Upper lobe of left lung (tissue), 6 donors: ENCODE measurements at regions not wholly inside any gene's neighbourhood (a gene's known extent, or its start where the extent isn't known, plus 50 kb on each side); places are given as distances from the start of the nearest gene placed in this dataset.

Experiments used
- ATAC-seq, 2 donors: fragments of 200-7000 bp; cut with Tn5 transposase; one replicate each; pipeline ENCODE4 v1.9.1; 2022; ENCODE audit warnings: mild to moderate bottlenecking in 2 of 2, moderate library complexity in 2 of 2; ENCODE audit not compliant: low FRiP score in 2 of 2
- DNase-seq, 2 donors: peaks; one replicate each; pipeline ENCODE4 v3.0.0-alpha.2; 2019 to 2020
- H3K27ac ChIP-seq, 4 donors: fragments of 200-600 bp; sonication (generic); one replicate each; pipeline ENCODE4 v1.5.1; 2016 to 2019
- H3K27me3 ChIP-seq, 4 donors: fragments of 200-600 bp; sonication (generic); one replicate each; pipeline ENCODE4 v1.5.1; 2017 to 2019
- H3K36me3 ChIP-seq, 4 donors: fragments of 200-600 bp; sonication (generic); one replicate each; pipeline ENCODE4 v1.5.1; 2016 to 2019
- H3K4me1 ChIP-seq, 4 donors: fragments of 200-600 bp; sonication (generic); one replicate each; pipeline ENCODE4 v1.5.1; 2018 to 2019
- H3K4me3 ChIP-seq, 4 donors: fragments of 200-600 bp; sonication (generic); one replicate each; pipeline ENCODE4 v1.5.1; 2017 to 2019; ENCODE audit warnings: mild to moderate bottlenecking in 2 of 4, moderate library complexity in 1 of 4
- H3K9me3 ChIP-seq, 4 donors: fragments of 200-600 bp; sonication (generic); one replicate each; pipeline ENCODE4 v1.5.1; 2018 to 2019
- EP300 ChIP-seq, 4 donors: sonication (generic); formaldehyde crosslinking; IDR thresholded peaks; one replicate each; pipeline ENCODE4 v1.5.1; 2017; ENCODE audit warnings: antibody characterized with exemption in 4 of 4, control low read depth in 2 of 4
- POLR2A ChIP-seq, 4 donors: fragments of 450-650 bp; IDR thresholded peaks; one replicate each; pipeline ENCODE4 v1.5.1; 2016 to 2017; ENCODE audit warnings: antibody characterized with exemption in 4 of 4, mild to moderate bottlenecking in 2 of 4
- POLR2AphosphoS5 ChIP-seq, 2 donors: sonication (generic); formaldehyde crosslinking; IDR thresholded peaks; one replicate each; pipeline ENCODE4 v1.5.1; 2017; ENCODE audit warnings: antibody characterized with exemption in 2 of 2
- WGBS, 2 donors: methylation state at CpG; one replicate each; pipeline ENCODE4 v1.1.5; 2017 to 2018; 5-methylcytosine and 5-hydroxymethylcytosine counted together
- TF ChIP-seq, protein P1 (sequence below), 6 experiments: fragments of 450-650 bp in 4 of 6; fragments of 200-600 bp in 2 of 6; sonication (generic) in 2 of 6; IDR thresholded peaks; one replicate each; pipeline ENCODE4 v1.5.1; 2016 to 2019; ENCODE audit warnings: antibody characterized with exemption in 6 of 6
- donor health status: DM: no; HTN: no; CAD: no; lungs with moderate emphysema.
- donor health status: DM: no; HTN: yes; CAD: no; lungs with severe emphysema.

DNA sequence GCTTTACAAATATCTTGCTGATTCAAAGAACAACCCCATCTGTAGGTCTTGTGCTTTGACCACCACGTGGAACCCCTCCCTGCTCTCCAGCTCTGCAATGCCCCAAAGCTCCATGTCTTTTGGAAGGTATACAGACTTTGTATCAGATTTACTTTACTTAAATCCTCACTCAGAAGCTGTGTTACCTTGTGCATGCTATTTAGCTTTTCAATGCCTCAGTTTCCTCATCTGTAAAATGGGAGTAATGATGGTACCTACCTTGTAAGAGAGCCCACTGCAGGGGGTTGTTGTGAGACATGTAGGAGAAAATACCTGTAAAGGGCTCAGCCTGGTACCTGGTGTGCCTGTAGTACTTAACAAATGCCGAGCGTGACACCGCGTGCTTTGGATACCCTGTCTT is 200.2 kb upstream of the CHD6 start:
- no peak for ATAC-seq
- no peaks in the 10 kb centered on the region for H3K36me3 ChIP-seq
- no peak for DNase-seq
- WGBS, 2 donors: 89 to 93% methylated on average over 5 of the region's 5 CpGs
- H3K27ac ChIP-seq: no peak overlapping the region
- no peaks in the 10 kb centered on the region for H3K4me1 ChIP-seq
- no peaks in the 10 kb centered on the region for H3K9me3 ChIP-seq
- no peaks in the 10 kb centered on the region for H3K27me3 ChIP-seq
- TF ChIP-seq, protein P1, sequence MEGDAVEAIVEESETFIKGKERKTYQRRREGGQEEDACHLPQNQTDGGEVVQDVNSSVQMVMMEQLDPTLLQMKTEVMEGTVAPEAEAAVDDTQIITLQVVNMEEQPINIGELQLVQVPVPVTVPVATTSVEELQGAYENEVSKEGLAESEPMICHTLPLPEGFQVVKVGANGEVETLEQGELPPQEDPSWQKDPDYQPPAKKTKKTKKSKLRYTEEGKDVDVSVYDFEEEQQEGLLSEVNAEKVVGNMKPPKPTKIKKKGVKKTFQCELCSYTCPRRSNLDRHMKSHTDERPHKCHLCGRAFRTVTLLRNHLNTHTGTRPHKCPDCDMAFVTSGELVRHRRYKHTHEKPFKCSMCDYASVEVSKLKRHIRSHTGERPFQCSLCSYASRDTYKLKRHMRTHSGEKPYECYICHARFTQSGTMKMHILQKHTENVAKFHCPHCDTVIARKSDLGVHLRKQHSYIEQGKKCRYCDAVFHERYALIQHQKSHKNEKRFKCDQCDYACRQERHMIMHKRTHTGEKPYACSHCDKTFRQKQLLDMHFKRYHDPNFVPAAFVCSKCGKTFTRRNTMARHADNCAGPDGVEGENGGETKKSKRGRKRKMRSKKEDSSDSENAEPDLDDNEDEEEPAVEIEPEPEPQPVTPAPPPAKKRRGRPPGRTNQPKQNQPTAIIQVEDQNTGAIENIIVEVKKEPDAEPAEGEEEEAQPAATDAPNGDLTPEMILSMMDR (IDR thresholded peaks at IDR 0.05): no peak
- TF ChIP-seq EP300 (IDR thresholded peaks at IDR 0.05) (no peak), POLR2AphosphoS5 (IDR thresholded peaks at IDR 0.05) (no peak)
- H3K4me3 ChIP-seq: no peak overlapping the region

DNA sequence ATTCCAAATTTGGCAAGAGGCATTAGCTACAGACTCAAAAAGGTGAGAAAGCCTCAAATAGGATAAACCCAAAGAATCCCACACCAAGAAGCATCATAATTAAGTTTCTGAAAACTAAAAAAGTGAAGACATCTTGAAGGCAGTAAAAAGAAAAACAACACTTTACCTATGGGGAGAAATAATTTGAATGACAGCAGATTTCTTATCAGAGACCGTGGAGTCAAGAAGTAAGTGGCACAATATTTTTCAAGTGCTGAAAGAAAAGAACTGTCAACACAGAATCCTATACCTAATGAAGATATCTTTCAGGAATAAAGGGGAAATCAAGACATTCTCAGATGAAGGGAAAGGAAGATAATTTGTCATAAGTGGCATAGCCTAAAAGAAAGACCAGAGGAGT is 193.3 kb upstream of the CHD6 start:
- ATAC-seq (no peak), DNase-seq (no peak)
- no peaks in the 10 kb centered on the region for H3K36me3 ChIP-seq
- H3K4me1 ChIP-seq: no peaks in the 10 kb centered on the region
- no peaks in the 10 kb centered on the region for H3K27me3 ChIP-seq
- H3K4me3 ChIP-seq: no peak overlapping the region
- H3K27ac ChIP-seq: no peak overlapping the region
- WGBS, 2 donors: 61 to 68% methylated on average over 1 of the region's 1 CpG
- H3K9me3 ChIP-seq: no peaks in the 10 kb centered on the region
- no peak for TF ChIP-seq EP300 (IDR thresholded peaks at IDR 0.05)

DNA sequence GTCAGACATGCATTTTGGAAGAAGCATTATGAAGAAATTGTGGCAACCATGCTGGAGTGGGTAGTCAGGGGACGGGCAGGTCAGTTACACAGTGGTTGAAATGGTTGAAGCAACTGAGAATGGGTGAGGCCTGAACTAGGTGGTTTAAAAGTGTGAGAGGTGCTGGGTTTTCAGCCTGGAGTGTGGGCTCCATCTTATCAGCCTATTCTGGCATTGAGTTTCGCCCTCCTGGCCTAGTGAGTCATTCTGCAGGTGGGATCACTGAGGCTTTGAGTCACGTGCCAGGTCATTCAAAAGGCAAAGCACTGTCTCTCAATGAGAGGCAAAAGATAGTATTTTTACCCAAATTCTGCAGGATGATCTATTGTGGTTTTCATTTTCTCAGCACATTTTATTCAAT is 181.9 kb upstream of the CHD6 start:
- TF ChIP-seq POLR2A (IDR thresholded peaks at IDR 0.05) (no peak), EP300 (IDR thresholded peaks at IDR 0.05) (no peak), POLR2AphosphoS5 (IDR thresholded peaks at IDR 0.05) (no peak)
- TF ChIP-seq, protein P1 (IDR thresholded peaks at IDR 0.05): no peak
- Histone ChIP-seq H3K27me3 (no peaks in the 10 kb centered on the region), H3K36me3 (no peaks in the 10 kb centered on the region), H3K4me1 (no peaks in the 10 kb centered on the region), H3K4me3 (no peak overlapping the region), H3K27ac (no peak overlapping the region), H3K9me3 (no peaks in the 10 kb centered on the region)
- 70 to 87% methylated on average over 3 of the region's 3 CpGs for WGBS, 2 donors
- DNase-seq (no peak), ATAC-seq (no peak)

DNA sequence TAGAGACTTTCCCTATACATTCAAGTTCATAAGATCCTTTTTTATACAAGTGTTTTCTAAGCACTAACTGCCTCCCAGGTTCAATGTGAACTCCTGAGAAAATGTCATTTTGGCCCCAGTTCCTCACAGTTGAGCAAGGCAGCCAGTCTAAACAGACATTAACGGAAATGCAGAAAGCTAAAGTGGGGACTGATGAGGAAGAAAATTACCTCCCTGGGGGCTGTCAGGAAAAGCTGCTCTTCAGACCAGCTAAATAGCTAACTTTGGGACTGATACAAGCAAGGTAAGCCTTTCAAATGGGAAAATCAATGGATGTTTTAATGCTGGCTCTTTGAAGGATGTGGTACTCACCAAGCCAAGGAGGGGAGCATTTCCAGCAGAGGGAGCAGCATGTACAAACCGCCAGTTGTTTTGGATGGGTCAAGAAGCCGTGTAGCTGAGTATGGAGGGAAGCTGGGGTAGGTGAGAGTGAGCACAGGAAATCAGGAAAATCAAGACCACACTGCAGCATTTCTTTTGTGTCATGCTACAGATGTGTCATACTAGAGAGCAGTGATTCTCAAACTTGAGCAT is 180.8 kb upstream of the CHD6 start:
- 45 to 59% methylated on average over 3 of the region's 3 CpGs for WGBS, 2 donors
- Histone ChIP-seq H3K36me3 (no peaks in the 10 kb centered on the region), H3K9me3 (no peaks in the 10 kb centered on the region), H3K27ac (no peak overlapping the region), H3K27me3 (no peaks in the 10 kb centered on the region), H3K4me3 (no peak overlapping the region), H3K4me1 (no peaks in the 10 kb centered on the region)
- no peak for DNase-seq
- ATAC-seq: no peak
- TF ChIP-seq POLR2AphosphoS5 (IDR thresholded peaks at IDR 0.05) (no peak), EP300 (IDR thresholded peaks at IDR 0.05) (no peak), POLR2A (IDR thresholded peaks at IDR 0.05) (no peak)
- TF ChIP-seq, protein P1 (IDR thresholded peaks at IDR 0.05): no peak

DNA sequence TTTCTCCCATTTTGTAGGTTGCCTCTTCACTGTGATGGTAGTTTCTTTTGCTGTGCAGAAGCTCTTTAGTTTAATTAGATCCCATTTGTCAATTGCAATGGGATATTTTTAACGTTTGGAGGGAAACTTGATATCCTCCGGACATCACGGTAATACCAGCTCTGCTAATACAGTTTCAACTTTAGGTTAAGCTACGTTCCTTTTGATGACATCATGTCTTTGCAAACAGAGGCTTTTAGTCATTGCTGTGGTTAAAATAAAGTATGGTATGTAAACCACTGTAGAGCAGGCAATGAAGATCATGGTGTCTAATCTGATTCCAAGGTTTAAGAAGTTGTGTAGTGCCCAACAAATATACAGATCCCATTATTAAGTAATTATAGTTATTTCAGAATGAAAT is 168.0 kb upstream of the CHD6 start:
- ATAC-seq: no peak
- no peak overlapping the region for H3K4me3 ChIP-seq
- H3K4me1 ChIP-seq: no peaks in the 10 kb centered on the region
- H3K9me3 ChIP-seq: no peaks in the 10 kb centered on the region
- TF ChIP-seq POLR2AphosphoS5 (IDR thresholded peaks at IDR 0.05) (no peak), EP300 (IDR thresholded peaks at IDR 0.05) (no peak), POLR2A (IDR thresholded peaks at IDR 0.05) (no peak)
- TF ChIP-seq, protein P1 (IDR thresholded peaks at IDR 0.05): no peak
- DNase-seq: no peak
- H3K27me3 ChIP-seq: no peaks in the 10 kb centered on the region
- no peak overlapping the region for H3K27ac ChIP-seq
- no peaks in the 10 kb centered on the region for H3K36me3 ChIP-seq
- WGBS, 2 donors: 78 to 80% methylated on average over 4 of the region's 4 CpGs
